OCI-LY3 (cell line): ENCODE measurements at regions not wholly inside any gene's neighbourhood (a gene's known extent, or its start where the extent isn't known, plus 50 kb on each side); places are given as distances from the start of the nearest gene placed in this dataset.

ENCODE experiments used
- CTCF ChIP-seq: fragments of 200-600, 300-600 bp; sonication (generic); IDR thresholded peaks from 2 replicates; pipeline ENCODE4 v1.5.1; 2014; ENCODE audit warnings: antibody characterized with exemption, low read length, low read depth
- EZH2phosphoT487 ChIP-seq: fragments of 200-600 bp; shearing (Covaris generic); IDR thresholded peaks from 2 replicates; pipeline ENCODE4 v1.6.1; 2018; ENCODE audit warnings: antibody characterized with exemption, mixed run types, low read depth

GRCh38 chr16:62665269-62665668 is 629.0 kb upstream of the CDH8 start:
- TF ChIP-seq CTCF (no peak), EZH2phosphoT487 (no peak)
